Activated CD4-positive, alpha-beta T cell treated with anti-CD3 and anti-CD28 coated beads for 48 hours (primary cell): ENCODE measurements at regions not wholly inside any gene's neighbourhood (a gene's known extent, or its start where the extent isn't known, plus 50 kb on each side); places are given as distances from the start of the nearest gene placed in this dataset.
"Not testable (repeated sequence)": the region's sequence is repeated elsewhere in the genome, so short reads cannot be mapped to it uniquely, and the experiment has no call there.

Source experiments
- DNase-seq: peaks from one replicate; pipeline ENCODE4 v3.0.0-alpha.2; 2020

GRCh38 chr10:70967591-70968587 is 79.5 kb upstream of the PCBD1 start:
- DNase-seq = no peak

DNA sequence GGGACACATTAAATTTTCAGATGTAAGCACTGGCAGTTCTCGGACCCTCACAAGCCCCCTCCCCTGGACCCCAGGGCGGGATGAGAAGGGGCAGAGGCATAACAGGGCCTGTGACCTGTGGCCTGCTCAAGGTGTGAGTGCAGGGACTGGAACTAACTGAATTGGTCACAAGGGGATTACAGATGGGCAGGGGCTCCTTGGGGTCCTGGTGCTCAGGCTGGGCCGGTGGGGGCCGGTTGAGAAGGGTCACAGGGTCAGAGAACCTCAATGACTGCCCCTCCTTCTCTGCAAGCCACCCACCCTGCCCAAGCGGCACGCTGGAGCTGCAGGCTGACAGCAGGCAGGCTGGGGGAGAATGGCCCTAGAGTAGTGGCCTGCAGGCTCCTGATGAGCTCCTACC is 80.8 kb upstream of the PCBD1 start:
- DNase-seq = no peak

- DNase-seq = no peak
Observed at GRCh38 chr10:70970830-70971229, 82.5 kb upstream of the PCBD1 start.

DNA sequence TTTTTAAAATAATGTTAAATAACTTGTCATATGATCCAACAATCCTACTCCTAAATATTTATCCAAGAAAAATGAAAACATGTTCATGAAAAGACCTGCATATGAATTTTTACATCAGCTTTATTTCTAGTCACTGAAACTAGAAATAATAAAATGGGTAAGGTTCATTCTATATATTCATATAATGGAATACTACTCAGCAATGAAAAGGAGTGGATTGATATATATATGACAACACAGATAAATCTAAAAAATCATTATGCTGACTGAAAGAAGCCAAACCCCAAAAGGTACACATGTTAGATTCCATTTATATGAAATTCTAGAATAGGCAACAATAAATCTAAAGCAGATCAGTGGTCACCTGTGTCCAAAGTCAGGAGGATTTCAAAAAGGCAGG is 84.9 kb upstream of the PCBD1 start:
- DNase-seq = no peak

GRCh38 chr10:70974351-70974901 is 86.1 kb upstream of the PCBD1 start:
- peak; percentile 18 for DNase-seq

DNA sequence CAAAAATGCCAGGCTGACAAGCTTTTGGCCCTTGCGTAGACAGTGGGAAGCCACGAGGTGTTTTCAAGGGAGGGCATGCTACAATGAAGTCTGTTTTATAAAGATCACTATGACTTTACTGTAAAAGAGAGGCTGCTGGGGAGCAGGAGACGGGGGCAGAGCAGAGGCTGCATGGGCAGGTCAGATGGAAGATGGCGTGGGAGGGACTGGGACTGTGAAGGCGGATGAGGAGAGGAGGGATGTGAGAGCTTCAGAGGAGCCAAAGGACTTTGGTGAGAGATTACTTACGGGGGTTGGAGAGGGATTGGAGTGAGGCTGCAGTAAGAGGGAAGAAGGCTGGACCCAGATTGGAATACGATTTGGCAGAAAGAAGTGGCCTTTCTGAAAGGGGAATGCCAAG is 86.6 kb upstream of the PCBD1 start:
- DNase-seq = no peak

- no peak for DNase-seq
Observed at GRCh38 chr10:70976063-70976695, 87.8 kb upstream of the PCBD1 start.

- DNase-seq = no peak
Observed at GRCh38 chr10:70977625-70978024, 89.3 kb upstream of the PCBD1 start.

GRCh38 chr10:70978181-70978580 is 89.8 kb upstream of the PCBD1 start:
- no peak for DNase-seq

DNA sequence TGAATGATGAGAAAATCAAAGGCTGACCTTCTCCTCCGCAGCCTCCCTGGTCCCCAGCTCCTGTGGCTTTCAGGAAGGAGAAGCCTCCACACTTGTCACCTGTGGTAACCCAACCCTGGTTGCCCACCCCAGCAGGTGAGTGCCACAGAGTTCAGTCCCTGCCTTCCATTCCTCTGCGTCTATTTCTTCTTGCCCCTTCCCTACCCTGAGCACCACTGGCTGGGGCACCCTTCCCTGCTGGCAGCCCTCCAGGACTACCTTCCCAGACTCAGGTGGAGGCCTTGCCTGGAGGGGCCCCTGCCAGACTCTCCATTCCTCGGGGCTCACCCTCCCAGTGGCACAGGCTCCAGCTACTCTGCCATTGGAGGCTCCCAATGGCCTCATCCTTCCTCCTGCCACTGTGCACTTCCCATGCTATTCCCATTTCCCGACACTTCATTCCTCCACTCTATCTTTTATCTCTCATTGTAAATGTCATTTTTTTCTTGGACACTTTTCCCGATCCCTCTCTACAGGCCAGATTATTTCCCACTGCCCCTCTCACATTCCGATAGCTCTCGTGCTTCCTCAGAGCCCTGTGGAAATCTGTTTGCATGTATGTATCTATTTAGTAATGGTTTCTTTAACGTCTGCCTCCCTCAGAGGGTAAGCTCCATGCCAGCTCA is 90.6 kb upstream of the PCBD1 start:
- DNase-seq = no peak

DNA sequence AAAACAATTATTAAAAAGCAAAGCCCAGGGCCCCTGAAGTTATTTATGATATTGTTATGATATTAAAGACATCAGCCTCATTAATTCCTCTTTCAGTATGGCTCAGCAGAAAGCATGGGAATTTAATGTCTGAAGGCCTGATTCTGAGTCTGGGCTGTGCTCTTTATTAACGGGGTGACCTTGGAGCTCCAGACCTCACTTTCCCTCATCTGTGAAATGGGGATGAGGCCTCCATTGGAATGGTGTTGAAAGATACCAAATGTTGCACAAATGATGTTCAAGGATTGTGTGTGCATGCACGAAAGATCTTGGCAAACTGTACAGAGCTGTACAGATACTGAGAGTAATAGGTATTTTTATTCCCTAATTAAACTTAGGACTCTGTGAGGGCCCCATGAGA is 92.3 kb upstream of the PCBD1 start:
- DNase-seq = no peak

DNA sequence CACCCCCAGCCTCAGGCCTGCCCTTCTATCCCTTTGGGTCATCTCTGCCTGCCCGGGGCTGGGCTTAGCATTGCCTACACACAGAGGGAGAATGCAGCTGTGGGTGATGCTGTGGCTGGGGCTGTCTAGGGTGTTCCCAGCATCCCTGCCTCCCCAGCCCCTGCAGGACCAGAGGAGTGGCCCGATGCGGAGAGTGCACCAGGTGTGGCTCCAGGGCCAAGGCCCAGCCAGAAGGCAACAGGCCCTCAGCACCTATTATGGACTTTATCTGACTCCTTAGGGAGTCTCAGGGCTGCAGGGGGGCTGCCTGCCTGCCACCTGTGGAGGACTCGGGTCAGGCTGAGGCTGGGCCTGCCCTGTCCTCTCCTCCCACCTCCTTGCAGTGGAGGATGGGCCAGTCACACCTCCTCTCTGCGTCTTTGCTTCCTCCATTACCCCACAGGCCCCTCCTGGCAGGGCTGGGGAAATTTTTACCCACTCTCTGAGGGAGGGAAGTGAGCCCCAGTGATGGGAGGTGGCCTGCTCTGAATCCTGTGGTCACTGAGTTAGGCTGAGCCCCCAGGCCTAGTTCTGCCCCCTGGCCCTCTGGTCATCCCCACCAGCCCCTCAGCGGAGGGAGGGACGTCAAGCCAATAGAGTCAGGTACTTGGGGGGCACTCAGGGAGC is 92.9 kb upstream of the PCBD1 start:
- DNase-seq = no peak

GRCh38 chr10:70981936-70982335 is 93.6 kb upstream of the PCBD1 start:
- no peak for DNase-seq

GRCh38 chr10:70982443-70982842 is 94.1 kb upstream of the PCBD1 start:
- DNase-seq = no peak

DNA sequence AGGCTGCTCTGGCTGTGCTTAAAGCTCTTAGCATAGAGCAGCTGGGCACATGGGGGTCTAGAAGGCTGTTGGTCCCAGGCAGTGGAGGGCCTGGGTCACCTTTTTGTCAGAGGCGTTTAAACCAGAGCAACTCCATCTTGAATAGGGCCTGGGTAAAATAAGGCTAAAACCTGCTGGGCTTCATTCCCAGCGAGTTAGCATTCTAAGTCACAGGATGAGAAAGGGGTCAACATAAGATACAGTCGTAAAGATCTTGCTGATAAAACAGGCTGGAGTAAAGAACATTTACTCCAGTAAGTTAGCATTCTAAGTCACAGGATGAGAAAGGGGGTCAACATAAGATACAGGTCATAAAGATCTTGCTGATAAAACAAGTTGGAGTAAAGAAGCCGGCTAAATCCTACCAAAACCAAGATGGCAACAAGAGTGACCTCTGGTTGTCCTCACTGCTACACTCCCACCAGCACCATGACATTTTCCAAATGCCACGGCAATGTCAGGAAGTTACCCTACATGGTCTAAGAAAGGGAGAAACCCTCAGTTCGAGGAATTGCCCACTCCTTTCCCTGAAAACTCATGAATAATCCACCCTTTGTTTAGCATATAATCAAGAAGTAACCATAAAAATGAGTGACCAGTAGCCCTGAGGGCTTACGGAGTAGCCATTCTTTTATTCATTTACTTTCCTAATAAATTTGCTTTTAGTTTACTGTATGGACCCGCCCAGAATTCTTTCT is 96.8 kb upstream of the PCBD1 start:
- no peak for DNase-seq

DNA sequence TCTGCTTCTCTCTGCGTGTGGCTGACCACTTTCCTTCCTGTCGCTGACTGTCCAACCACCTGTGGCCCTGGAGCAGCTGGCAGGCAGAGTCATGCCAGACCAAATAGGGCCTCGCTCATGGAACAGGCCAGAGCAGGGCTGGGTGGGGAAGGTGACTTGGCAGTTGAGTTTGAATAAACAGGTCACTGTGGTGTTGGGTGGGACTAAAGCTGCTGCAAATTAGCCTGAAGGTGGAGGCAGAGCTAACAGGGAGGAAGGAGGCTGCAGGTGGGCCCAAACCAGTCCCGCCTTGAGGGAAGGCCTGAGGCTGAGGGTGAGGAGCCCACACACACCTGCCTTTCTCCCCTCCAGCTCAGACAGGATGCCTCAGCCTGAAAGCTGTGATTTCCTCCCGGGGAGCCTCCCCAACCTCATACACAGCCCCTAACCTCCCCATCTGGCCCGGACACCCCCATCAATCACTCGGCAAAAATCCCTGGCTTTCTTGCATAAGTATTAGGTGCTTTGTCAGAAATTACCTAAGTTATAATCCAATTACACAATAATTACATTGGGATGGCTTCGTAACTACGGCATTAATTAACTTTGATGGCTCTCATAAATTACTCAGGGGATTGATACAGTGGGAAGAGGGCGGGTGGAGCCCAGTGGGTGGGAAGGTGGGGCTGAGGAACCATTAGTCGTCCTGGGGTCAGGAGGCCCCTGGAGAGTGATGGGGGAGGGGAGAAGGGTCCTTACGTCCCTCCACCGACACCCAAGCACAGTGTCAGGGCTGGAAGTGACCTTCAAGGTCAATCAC is 97.7 kb upstream of the PCBD1 start:
- DNase-seq = no peak

GRCh38 chr10:70986623-70986950 is 98.2 kb upstream of the PCBD1 start:
- DNase-seq = no peak

DNA sequence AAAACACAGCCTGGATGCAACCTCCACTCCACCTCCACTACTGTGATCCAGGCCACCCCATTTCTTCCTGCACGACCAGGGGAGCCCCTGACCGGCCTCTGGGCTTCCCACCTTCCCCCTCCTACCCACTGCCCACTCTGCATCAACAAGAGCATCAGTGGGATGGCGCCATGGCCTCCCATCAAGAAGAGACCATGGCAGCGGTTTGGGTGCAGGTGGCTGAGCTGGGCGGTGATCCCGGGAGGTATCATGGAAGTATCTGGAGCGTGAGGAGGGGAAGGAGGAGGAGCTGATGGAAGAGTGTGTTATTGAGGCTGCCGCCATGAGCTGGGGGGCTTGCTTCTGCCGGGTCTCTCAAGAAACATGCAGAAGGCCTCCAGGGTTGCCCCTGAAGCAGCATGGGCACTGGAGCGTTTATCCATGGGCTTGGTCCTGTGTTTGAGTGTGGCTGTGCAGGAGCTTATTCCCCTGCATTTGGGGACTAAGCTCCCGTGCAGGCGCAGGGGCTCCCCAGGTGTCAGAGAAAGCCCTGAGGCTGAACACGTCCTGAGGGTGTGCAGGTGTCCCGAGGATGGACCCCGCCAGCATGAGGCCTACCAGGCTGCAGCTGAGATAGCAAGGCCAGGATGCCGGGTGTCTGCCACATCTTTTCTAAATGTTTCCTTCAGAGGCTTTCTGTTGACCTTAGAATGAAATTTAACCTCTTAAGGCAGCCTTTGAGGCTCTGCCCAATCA is 99.2 kb upstream of the PCBD1 start:
- no peak for DNase-seq

DNA sequence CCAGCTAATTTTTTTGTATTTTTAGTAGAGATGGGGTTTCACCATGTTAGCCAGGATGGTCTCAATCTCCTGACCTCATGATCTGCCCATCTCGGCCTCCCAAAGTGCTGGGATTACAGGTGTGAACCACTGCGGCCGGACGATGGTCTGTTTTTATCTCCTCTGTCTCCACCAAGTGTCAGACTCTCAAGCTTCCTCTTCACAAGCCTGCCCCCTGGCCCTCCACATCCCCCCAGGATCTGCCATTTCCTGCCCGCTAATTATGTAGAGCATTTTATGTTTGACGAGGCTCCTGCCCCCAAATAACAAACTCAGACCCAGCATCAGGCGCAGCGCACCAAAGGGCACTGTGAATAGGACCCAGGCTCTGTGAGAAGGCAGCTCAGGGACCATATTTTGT is 101.8 kb upstream of the PCBD1 start:
- not testable (repeated sequence) for DNase-seq

- no peak for DNase-seq
Observed at GRCh38 chr10:70990681-70991080, 102.3 kb upstream of the PCBD1 start.
